ENCODE measurements at regions not wholly inside any gene's neighbourhood (a gene's known extent, or its start where the extent isn't known, plus 50 kb on each side); places are given as distances from the start of the nearest gene placed in this dataset.

DNA sequence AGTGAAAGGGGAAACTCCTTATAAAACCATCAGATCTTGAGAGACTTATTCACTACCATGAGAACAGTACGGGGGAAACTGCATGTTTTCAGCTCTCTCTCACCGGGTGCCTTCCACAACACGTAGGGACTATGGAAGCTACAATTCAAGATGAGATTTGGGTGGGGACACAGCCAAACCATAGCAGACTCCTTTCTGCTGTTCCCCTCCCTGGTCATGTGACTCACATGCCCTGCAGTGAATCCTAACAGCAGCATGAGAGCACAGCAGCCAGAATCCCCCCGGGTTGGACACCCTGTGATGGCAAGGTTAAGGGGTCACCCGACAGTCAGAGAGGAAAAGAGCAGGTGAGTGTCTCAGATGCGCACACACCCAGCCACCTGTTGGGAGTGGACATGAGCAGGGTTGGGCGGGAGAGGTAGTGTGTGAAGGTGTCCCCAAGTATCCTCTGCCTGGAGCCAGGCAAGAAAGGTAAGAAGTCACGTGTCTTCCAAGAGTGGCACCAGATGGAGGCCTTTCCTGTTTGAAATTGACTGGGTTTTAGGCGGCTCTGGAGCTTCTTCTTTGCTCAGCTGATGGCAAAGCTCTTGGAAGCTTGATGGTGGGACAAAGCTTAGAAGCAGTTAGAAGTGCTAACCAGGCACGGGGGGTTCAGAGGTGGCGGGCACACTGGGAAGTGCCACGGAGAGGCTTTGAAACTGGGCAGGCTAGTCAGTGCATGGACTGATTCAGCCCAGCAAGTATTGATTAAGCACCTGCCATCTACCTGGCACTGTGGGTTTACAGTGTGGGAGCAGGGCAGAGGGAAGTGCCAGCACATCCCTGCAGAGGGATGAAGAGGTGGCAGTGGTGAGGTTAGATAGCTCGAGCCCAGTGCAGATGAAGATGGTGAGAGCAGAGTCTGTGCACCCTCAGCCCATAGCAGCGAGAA, 68.7 kb downstream of the RHOB start:
- FAIRE-seq, result no peak
- H3K27ac ChIP-seq (ENCODE audit: control insufficient read depth, insufficient read depth, low read length), result peak overlapping the region; percentile 85
- H3K27me3 ChIP-seq (ENCODE audit: control insufficient read depth, extremely low read depth, insufficient read depth, low read length), result no peaks in the 10 kb centered on the region
- DNase-seq (ENCODE audit: low read depth, low spot score), result no peak
- H3K9me3 ChIP-seq (ENCODE audit: control insufficient read depth, low read depth, low read length), result no peaks in the 10 kb centered on the region
- no peak for TF ChIP-seq EZH2 (IDR thresholded peaks at IDR 0.05; ENCODE audit: low read length)
- TF ChIP-seq, protein P1, sequence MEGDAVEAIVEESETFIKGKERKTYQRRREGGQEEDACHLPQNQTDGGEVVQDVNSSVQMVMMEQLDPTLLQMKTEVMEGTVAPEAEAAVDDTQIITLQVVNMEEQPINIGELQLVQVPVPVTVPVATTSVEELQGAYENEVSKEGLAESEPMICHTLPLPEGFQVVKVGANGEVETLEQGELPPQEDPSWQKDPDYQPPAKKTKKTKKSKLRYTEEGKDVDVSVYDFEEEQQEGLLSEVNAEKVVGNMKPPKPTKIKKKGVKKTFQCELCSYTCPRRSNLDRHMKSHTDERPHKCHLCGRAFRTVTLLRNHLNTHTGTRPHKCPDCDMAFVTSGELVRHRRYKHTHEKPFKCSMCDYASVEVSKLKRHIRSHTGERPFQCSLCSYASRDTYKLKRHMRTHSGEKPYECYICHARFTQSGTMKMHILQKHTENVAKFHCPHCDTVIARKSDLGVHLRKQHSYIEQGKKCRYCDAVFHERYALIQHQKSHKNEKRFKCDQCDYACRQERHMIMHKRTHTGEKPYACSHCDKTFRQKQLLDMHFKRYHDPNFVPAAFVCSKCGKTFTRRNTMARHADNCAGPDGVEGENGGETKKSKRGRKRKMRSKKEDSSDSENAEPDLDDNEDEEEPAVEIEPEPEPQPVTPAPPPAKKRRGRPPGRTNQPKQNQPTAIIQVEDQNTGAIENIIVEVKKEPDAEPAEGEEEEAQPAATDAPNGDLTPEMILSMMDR (optimal IDR thresholded peaks at IDR 0.05 in 1 of 3, IDR thresholded peaks at IDR 0.05 in 1 of 3, conservative IDR thresholded peaks at IDR 0.05 in 1 of 3; ENCODE audit: extremely low read depth in 1 of 3, insufficient read depth in 2 of 3, low read length in 3 of 3), result no peak
- no peak overlapping the region for H3K9ac ChIP-seq (ENCODE audit: control insufficient read depth, extremely low read depth, insufficient read depth, low read length)
- H3K4me3 ChIP-seq (ENCODE audit: control insufficient read depth in 2 of 3, extremely low read depth in 1 of 3, insufficient read depth in 2 of 3, low read depth in 1 of 3, low read length in 3 of 3), result no peak overlapping the region
- peaks cover 30% of the 10 kb centered on the region for H3K4me1 ChIP-seq (ENCODE audit: control insufficient read depth, extremely low read depth, insufficient read depth, low read length)
- H3K79me2 ChIP-seq (ENCODE audit: control insufficient read depth, insufficient read depth, low read length), result no peaks in the 10 kb centered on the region
- dilution Hi-C loops (cut with MboI; ENCODE audit: extremely low pct_ligation_motif_present, low sequenced_read_pairs), result no loop called here
- no peak overlapping the region for H2AFZ ChIP-seq (ENCODE audit: control insufficient read depth, low read length)
- H3K4me2 ChIP-seq (ENCODE audit: control insufficient read depth, extremely low read depth, insufficient read depth, low read depth, low read length), result peak overlapping the region; percentile 41
- H3K36me3 ChIP-seq (ENCODE audit: control insufficient read depth in 2 of 2, extremely low read depth in 1 of 2, insufficient read depth in 2 of 2, low read length in 2 of 2), result no peaks in the 10 kb centered on the region
- no peaks in the 10 kb centered on the region for H3K9me1 ChIP-seq (ENCODE audit: control insufficient read depth, extremely low read depth, insufficient read depth, low read length)
- H4K20me1 ChIP-seq (ENCODE audit: control insufficient read depth, extremely low read depth, insufficient read depth, low read length), result no peaks in the 10 kb centered on the region

DNA sequence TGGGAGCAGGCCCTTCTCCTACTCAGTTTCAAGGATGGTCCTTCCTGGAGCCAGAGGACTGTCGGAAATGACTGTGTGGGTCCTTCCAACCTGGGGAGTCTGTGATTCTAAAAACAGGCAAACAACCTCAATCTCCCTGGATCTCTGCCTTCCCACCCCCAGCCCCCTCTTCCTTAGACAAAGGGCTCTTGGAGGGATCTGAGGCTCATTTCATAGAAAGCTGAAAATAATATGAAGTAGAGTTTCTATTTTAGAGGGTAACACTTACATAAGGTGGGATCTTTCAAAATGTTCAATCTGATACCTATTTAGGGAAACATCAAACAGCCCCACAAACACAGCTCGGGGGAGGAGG, 69.4 kb downstream of the RHOB start:
- Histone ChIP-seq H2AFZ (ENCODE audit: control insufficient read depth, low read length) (no peak overlapping the region), H3K9me3 (ENCODE audit: control insufficient read depth, low read depth, low read length) (no peaks in the 10 kb centered on the region), H3K27ac (ENCODE audit: control insufficient read depth, insufficient read depth, low read length) (no peak overlapping the region), H3K9ac (ENCODE audit: control insufficient read depth, extremely low read depth, insufficient read depth, low read length) (no peak overlapping the region), H3K36me3 (ENCODE audit: control insufficient read depth in 2 of 2, extremely low read depth in 1 of 2, insufficient read depth in 2 of 2, low read length in 2 of 2) (no peaks in the 10 kb centered on the region), H3K4me1 (ENCODE audit: control insufficient read depth, extremely low read depth, insufficient read depth, low read length) (peaks cover 26% of the 10 kb centered on the region), H3K9me1 (ENCODE audit: control insufficient read depth, extremely low read depth, insufficient read depth, low read length) (no peaks in the 10 kb centered on the region), H3K79me2 (ENCODE audit: control insufficient read depth, insufficient read depth, low read length) (no peaks in the 10 kb centered on the region), H3K4me2 (ENCODE audit: control insufficient read depth, extremely low read depth, insufficient read depth, low read depth, low read length) (no peak overlapping the region), H3K4me3 (ENCODE audit: control insufficient read depth in 2 of 3, extremely low read depth in 1 of 3, insufficient read depth in 2 of 3, low read depth in 1 of 3, low read length in 3 of 3) (no peak overlapping the region), H3K27me3 (ENCODE audit: control insufficient read depth, extremely low read depth, insufficient read depth, low read length) (no peaks in the 10 kb centered on the region), H4K20me1 (ENCODE audit: control insufficient read depth, extremely low read depth, insufficient read depth, low read length) (no peaks in the 10 kb centered on the region)
- dilution Hi-C loops (cut with MboI; ENCODE audit: extremely low pct_ligation_motif_present, low sequenced_read_pairs), result no loop called here
- TF ChIP-seq, protein P1 (optimal IDR thresholded peaks at IDR 0.05 in 1 of 3, IDR thresholded peaks at IDR 0.05 in 1 of 3, conservative IDR thresholded peaks at IDR 0.05 in 1 of 3; ENCODE audit: extremely low read depth in 1 of 3, insufficient read depth in 2 of 3, low read length in 3 of 3), result no peak
- no peak for TF ChIP-seq EZH2 (IDR thresholded peaks at IDR 0.05; ENCODE audit: low read length)
- no peak for FAIRE-seq
- no peak for DNase-seq (ENCODE audit: low read depth, low spot score)

All from keratinocyte (primary cell).